SJCRH30 (cell line): ENCODE measurements at regions not wholly inside any gene's neighbourhood (a gene's known extent, or its start where the extent isn't known, plus 50 kb on each side); places are given as distances from the start of the nearest gene placed in this dataset.
"Not testable (repeated sequence)": the region's sequence is repeated elsewhere in the genome, so short reads cannot be mapped to it uniquely, and the experiment has no call there.

Source experiments
- DNase-seq, 2 experiments: peaks; one replicate each; pipeline ENCODE4 v3.0.0-alpha.2; 2015 to 2020
- H3K27ac ChIP-seq: fragments of 250-450 bp; sonication (Bioruptor Pico); 2 replicates; pipeline ENCODE4 v1.5.1; 2020; ENCODE audit warnings: mild to moderate bottlenecking, moderate library complexity
- H3K27me3 ChIP-seq: fragments of 250-450 bp; sonication (Bioruptor Pico); 2 replicates; pipeline ENCODE4 v1.5.1; 2020; ENCODE audit warnings: mild to moderate bottlenecking, moderate library complexity
- H3K36me3 ChIP-seq: fragments of 250-450 bp; sonication (Bioruptor Pico); 2 replicates; pipeline ENCODE4 v1.5.1; 2020; ENCODE audit warnings: mild to moderate bottlenecking, moderate library complexity
- H3K4me1 ChIP-seq: fragments of 250-450 bp; sonication (Bioruptor Pico); 2 replicates; pipeline ENCODE4 v1.5.1; 2020; ENCODE audit warnings: mild to moderate bottlenecking, moderate library complexity
- H3K4me3 ChIP-seq: fragments of 250-450 bp; sonication (Bioruptor Pico); 2 replicates; pipeline ENCODE4 v1.5.1; 2020; ENCODE audit warnings: mild to moderate bottlenecking, moderate library complexity
- H3K9me3 ChIP-seq: fragments of 250-450 bp; sonication (Bioruptor Pico); replicated peaks from 2 replicates; pipeline ENCODE4 v1.5.1; 2020; ENCODE audit warnings: mild to moderate bottlenecking, moderate library complexity

- Histone ChIP-seq H3K9me3 (no peaks in the 10 kb centered on the region), H3K27me3 (no peaks in the 10 kb centered on the region), H3K36me3 (no peaks in the 10 kb centered on the region), H3K4me1 (no peaks in the 10 kb centered on the region), H3K27ac (no peak overlapping the region), H3K4me3 (no peak overlapping the region)
- no peak for DNase-seq
Measured at GRCh38 chr12:63394349-63394748, 243.3 kb upstream of the AVPR1A start.

DNA sequence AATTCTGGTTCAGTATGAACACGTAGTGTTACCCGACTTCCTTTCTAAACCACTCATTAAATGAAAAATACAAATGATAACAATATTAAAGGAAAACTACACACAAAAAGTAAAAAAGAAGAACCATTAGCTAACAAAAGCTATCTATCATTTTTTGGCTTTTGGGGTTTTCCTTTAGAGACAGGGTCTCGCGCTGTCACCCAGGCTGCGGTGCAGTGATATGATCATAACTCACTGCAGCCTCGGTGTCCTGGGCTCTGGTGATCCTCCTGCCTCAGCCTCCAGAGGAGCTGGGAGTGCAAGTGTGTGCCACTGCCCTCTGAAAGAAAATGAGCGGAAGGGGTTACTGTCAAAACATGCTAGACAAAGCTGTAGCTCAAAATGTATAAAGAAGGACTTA lies 238.2 kb upstream of the AVPR1A start:
- H3K27me3 ChIP-seq: no peaks in the 10 kb centered on the region

GRCh38 chr12:63387771-63388170 lies 236.8 kb upstream of the AVPR1A start:
- H3K4me3 ChIP-seq: no peak overlapping the region
- H3K36me3 ChIP-seq: no peaks in the 10 kb centered on the region
- no peaks in the 10 kb centered on the region for H3K27me3 ChIP-seq
- no peak overlapping the region for H3K27ac ChIP-seq
- no peak for DNase-seq
- H3K4me1 ChIP-seq: no peaks in the 10 kb centered on the region
- no peaks in the 10 kb centered on the region for H3K9me3 ChIP-seq

More for the DNA sequence above, 238.2 kb upstream of the AVPR1A start:
- Histone ChIP-seq H3K4me3 (no peak overlapping the region), H3K9me3 (no peaks in the 10 kb centered on the region), H3K36me3 (no peaks in the 10 kb centered on the region), H3K4me1 (no peaks in the 10 kb centered on the region), H3K27ac (no peak overlapping the region)
- DNase-seq: no peak

- Histone ChIP-seq H3K9me3 (no peaks in the 10 kb centered on the region), H3K27me3 (no peaks in the 10 kb centered on the region), H3K27ac (no peak overlapping the region), H3K4me3 (no peak overlapping the region), H3K4me1 (no peaks in the 10 kb centered on the region), H3K36me3 (no peaks in the 10 kb centered on the region)
- DNase-seq: no peak
Measured at GRCh38 chr12:63382930-63383329, 231.9 kb upstream of the AVPR1A start.

- H3K4me3 ChIP-seq: no peak overlapping the region
- H3K36me3 ChIP-seq: no peaks in the 10 kb centered on the region
- no peaks in the 10 kb centered on the region for H3K9me3 ChIP-seq
- H3K4me1 ChIP-seq: no peaks in the 10 kb centered on the region
- DNase-seq: no peak
- no peaks in the 10 kb centered on the region for H3K27me3 ChIP-seq
- H3K27ac ChIP-seq: no peak overlapping the region
Measured at GRCh38 chr12:63362791-63363190, 211.8 kb upstream of the AVPR1A start.

- Histone ChIP-seq H3K27ac (no peak overlapping the region), H3K27me3 (no peaks in the 10 kb centered on the region), H3K9me3 (no peaks in the 10 kb centered on the region), H3K36me3 (no peaks in the 10 kb centered on the region), H3K4me1 (no peaks in the 10 kb centered on the region), H3K4me3 (no peak overlapping the region)
- no peak for DNase-seq
Measured at GRCh38 chr12:63362166-63362565, 211.2 kb upstream of the AVPR1A start.

GRCh38 chr12:63354969-63355368 lies 204.0 kb upstream of the AVPR1A start:
- no peaks in the 10 kb centered on the region for H3K4me1 ChIP-seq
- no peak for DNase-seq
- no peak overlapping the region for H3K4me3 ChIP-seq
- no peak overlapping the region for H3K27ac ChIP-seq
- no peaks in the 10 kb centered on the region for H3K36me3 ChIP-seq
- H3K9me3 ChIP-seq: no peaks in the 10 kb centered on the region
- H3K27me3 ChIP-seq: no peaks in the 10 kb centered on the region

GRCh38 chr12:63353559-63353958 lies 202.6 kb upstream of the AVPR1A start:
- no peaks in the 10 kb centered on the region for H3K36me3 ChIP-seq
- no peaks in the 10 kb centered on the region for H3K4me1 ChIP-seq
- no peaks in the 10 kb centered on the region for H3K27me3 ChIP-seq
- no peak overlapping the region for H3K27ac ChIP-seq
- H3K4me3 ChIP-seq: no peak overlapping the region
- DNase-seq: peak in 1 of 2 experiments; percentile 8
- H3K9me3 ChIP-seq: no peaks in the 10 kb centered on the region

GRCh38 chr12:63351370-63351769 lies 200.4 kb upstream of the AVPR1A start:
- H3K4me1 ChIP-seq: no peaks in the 10 kb centered on the region
- no peak for DNase-seq
- H3K27ac ChIP-seq: no peak overlapping the region
- H3K27me3 ChIP-seq: no peaks in the 10 kb centered on the region
- no peaks in the 10 kb centered on the region for H3K36me3 ChIP-seq
- H3K9me3 ChIP-seq: no peaks in the 10 kb centered on the region
- H3K4me3 ChIP-seq: no peak overlapping the region

DNA sequence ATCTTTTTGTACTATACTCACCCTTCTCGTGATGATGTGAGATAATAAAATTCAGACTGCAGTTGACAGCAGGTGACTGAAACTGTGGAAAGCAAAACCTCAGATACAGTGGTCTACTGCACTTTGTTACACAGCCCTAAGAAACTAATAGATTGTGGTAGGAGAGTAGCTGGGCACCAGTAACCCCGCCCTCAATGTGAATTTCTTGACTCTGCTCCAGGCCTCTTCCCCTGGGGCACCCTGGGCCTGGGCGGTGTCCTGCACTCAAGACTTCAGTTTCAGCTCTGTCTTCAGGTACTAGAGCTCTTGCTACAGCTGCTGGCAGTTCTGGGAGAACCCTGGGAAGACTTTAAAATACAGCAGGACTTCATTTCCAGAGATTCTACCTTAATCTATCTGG lies 197.6 kb upstream of the AVPR1A start:
- Histone ChIP-seq H3K4me3 (no peak overlapping the region), H3K9me3 (no peaks in the 10 kb centered on the region), H3K4me1 (no peaks in the 10 kb centered on the region), H3K27me3 (no peaks in the 10 kb centered on the region), H3K27ac (no peak overlapping the region), H3K36me3 (no peaks in the 10 kb centered on the region)
- no peak for DNase-seq

DNA sequence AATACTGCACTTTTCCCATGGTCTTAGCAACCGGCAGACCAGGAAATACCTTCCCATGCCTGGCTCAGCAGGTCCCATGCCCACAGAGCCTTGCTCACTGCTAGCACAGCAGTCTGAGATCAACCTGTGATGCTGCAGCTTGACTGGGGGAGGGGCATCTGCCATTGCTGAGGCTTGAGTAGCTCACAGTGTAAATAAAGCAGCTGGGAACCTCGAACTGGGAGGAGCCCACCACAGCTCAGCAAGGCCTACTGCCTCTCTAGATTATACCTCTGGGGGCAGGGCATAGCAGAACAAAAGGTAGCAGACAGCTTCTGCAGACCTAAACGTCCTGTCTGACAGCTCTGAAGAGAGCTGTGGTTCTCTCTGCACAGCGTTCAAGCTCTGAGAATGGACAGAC lies 186.2 kb upstream of the AVPR1A start:
- H3K4me3 ChIP-seq, H3K36me3 ChIP-seq, H3K4me1 ChIP-seq, DNase-seq, H3K27me3 ChIP-seq, H3K9me3 ChIP-seq, H3K27ac ChIP-seq: not testable (repeated sequence)

GRCh38 chr12:63326260-63326659 lies 175.3 kb upstream of the AVPR1A start:
- Histone ChIP-seq H3K9me3 (no peaks in the 10 kb centered on the region), H3K27ac (no peak overlapping the region), H3K4me3 (no peak overlapping the region), H3K36me3 (no peaks in the 10 kb centered on the region), H3K27me3 (no peaks in the 10 kb centered on the region), H3K4me1 (no peaks in the 10 kb centered on the region)
- DNase-seq: no peak

DNA sequence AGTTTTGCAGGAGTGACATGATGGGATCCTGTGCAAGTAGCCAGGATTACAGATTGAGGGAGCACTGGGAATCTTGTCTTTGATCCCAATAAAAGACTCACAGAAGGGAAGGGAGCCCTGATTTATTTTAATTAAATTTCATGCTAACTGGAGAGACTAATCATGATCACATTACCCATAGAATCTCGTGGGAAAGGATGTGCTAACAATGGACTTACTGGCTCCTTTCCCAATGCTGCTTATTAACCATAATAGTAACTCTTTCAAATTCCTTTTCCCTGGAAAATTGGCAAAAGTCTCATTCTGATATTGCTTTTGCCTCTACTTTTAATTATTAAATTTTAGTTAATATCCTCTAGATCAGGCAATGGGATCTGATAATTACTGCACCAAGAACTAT lies 174.8 kb upstream of the AVPR1A start:
- no peaks in the 10 kb centered on the region for H3K9me3 ChIP-seq
- H3K4me3 ChIP-seq: no peak overlapping the region
- no peak overlapping the region for H3K27ac ChIP-seq
- no peaks in the 10 kb centered on the region for H3K36me3 ChIP-seq
- no peak for DNase-seq
- no peaks in the 10 kb centered on the region for H3K27me3 ChIP-seq
- H3K4me1 ChIP-seq: no peaks in the 10 kb centered on the region

GRCh38 chr12:63323942-63324341 lies 172.9 kb upstream of the AVPR1A start:
- Histone ChIP-seq H3K9me3 (no peaks in the 10 kb centered on the region), H3K4me3 (no peak overlapping the region), H3K4me1 (no peaks in the 10 kb centered on the region), H3K36me3 (no peaks in the 10 kb centered on the region), H3K27ac (no peak overlapping the region), H3K27me3 (no peaks in the 10 kb centered on the region)
- peak in 1 of 2 experiments; percentile 9 for DNase-seq

DNA sequence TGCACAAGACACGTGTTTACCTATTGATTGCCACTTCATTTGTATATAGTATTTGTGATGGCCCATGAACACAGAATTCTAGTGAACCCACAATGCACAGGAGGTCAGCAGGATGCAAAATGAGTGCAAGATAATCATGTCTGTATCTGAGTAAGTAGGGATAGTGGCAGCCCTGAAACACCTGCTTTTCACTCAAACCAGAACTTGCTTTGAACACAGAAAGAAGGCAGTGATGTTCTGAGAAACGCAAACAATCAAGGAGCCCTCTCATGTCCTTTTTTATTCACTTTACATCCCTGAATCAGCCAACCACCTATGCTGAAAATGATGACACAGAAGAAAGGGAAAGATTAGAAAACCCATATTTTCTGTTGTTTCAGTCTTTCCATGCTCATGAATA lies 170.4 kb upstream of the AVPR1A start:
- no peak overlapping the region for H3K4me3 ChIP-seq
- no peak overlapping the region for H3K27ac ChIP-seq
- H3K36me3 ChIP-seq: no peaks in the 10 kb centered on the region
- no peak for DNase-seq
- H3K27me3 ChIP-seq: no peaks in the 10 kb centered on the region
- H3K4me1 ChIP-seq: no peaks in the 10 kb centered on the region
- no peaks in the 10 kb centered on the region for H3K9me3 ChIP-seq

DNA sequence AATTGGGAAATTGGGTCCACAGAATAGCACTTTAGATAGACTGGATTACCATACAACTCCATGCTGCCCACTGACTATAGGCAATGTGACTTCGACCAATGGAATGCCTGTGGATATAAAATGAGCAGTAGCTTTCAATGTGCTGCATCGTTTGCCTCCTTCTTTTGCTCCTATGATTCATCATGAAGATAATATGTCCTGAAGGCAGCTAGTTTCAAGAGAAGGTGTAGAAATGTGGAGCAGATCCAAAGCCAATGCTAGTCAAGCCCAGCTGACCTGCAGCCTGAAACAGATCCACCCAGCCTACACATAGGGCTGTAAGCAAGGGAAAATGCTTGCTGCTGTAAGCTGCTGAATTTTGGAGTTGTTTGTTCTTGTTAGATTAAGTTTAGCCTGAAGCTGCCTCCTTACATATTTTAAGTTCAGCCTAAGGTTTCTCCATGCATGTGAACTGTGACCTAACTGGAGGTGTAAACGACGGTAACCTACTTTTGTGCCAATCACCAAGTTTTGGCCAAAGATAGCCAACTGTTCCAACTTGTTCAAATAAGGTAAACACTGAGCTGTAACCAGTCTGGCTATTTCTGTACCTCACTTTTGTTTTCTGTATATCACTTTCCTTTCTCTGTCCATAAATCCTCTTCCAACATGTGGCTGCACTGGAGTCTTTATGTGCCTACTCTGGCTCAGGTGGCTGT lies 169.1 kb upstream of the AVPR1A start:
- DNase-seq: no peak
- no peak overlapping the region for H3K27ac ChIP-seq
- H3K27me3 ChIP-seq: no peaks in the 10 kb centered on the region
- H3K36me3 ChIP-seq: no peaks in the 10 kb centered on the region
- H3K4me1 ChIP-seq: no peaks in the 10 kb centered on the region
- H3K4me3 ChIP-seq: no peak overlapping the region
- H3K9me3 ChIP-seq: no peaks in the 10 kb centered on the region
